ENCODE measurements at regions not wholly inside any gene's neighbourhood (a gene's known extent, or its start where the extent isn't known, plus 50 kb on each side); places are given as distances from the start of the nearest gene placed in this dataset.
"Not testable (repeated sequence)": the region's sequence is repeated elsewhere in the genome, so short reads cannot be mapped to it uniquely, and the experiment has no call there.

DNA sequence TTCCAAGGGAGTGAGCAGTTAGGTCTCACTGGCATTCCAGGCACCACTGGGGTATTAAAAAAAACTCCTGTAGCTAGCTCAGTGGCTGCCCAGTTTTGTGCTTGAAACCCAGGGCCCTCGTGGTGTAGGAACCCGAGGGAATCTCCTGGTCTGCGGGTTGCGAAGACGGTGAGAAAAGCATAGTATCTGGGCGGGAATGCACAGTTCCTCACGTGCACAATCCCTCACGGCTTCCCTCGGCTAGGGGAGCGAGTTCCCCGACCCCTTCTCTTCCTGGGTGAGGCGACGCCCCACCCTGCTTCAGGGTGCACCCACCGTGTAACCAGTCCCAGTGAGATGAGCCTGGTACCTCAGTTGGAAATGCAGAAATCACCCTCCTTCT is 50.5 kb upstream of the PGBD5 start:
- no peak for DNase-seq (ENCODE audit: low read depth)

- not testable (repeated sequence) for DNase-seq (ENCODE audit: low read depth)
Observed at GRCh38 chr1:230475856-230476621, 49.9 kb upstream of the PGBD5 start.

Data from fibroblast of the conjunctiva (primary cell).